GM23338 (cell line): ENCODE measurements at regions not wholly inside any gene's neighbourhood (a gene's known extent, or its start where the extent isn't known, plus 50 kb on each side); places are given as distances from the start of the nearest gene placed in this dataset.

Experiments
- ATAC-seq: fragments of 200-7000 bp; cut with Tn5 transposase; 3 replicates; pipeline ENCODE4 v1.9.1; 2020
- DNase-seq: peaks from one replicate; pipeline ENCODE4 v3.0.0-alpha.2; 2015; ENCODE audit warnings: low spot score
- H2AFZ ChIP-seq: fragments of 200-600 bp; sonication (generic); 2 replicates; pipeline ENCODE4 v1.8.0; 2016; ENCODE audit warnings: antibody characterized with exemption, mild to moderate bottlenecking, moderate library complexity
- H3F3A ChIP-seq: fragments of 200-600 bp; sonication (generic); replicated peaks from 2 replicates; pipeline ENCODE4 v1.8.0; 2017; ENCODE audit warnings: antibody characterized with exemption, mixed run types, low read depth
- H3K27ac ChIP-seq: fragments of 200-600 bp; sonication (generic); 2 replicates; pipeline ENCODE4 v1.6.1; 2016; ENCODE audit warnings: low read depth
- H3K27me3 ChIP-seq: fragments of 200-600 bp; sonication (generic); 2 replicates; pipeline ENCODE4 v1.8.0; 2016; ENCODE audit warnings: mild to moderate bottlenecking, mixed run types, moderate library complexity; ENCODE audit not compliant: insufficient read depth
- H3K36me3 ChIP-seq: fragments of 200-600 bp; sonication (generic); 2 replicates; pipeline ENCODE4 v1.8.0; 2016; ENCODE audit warnings: mild to moderate bottlenecking; ENCODE audit not compliant: insufficient read depth
- H3K4me1 ChIP-seq: fragments of 200-600 bp; sonication (generic); 2 replicates; pipeline ENCODE4 v1.8.0; 2016; ENCODE audit warnings: mild to moderate bottlenecking, moderate library complexity; ENCODE audit not compliant: insufficient read depth
- H3K4me2 ChIP-seq: fragments of 200-600 bp; sonication (generic); 2 replicates; pipeline ENCODE4 v1.7.1; 2017; ENCODE audit warnings: mixed run types
- H3K4me3 ChIP-seq: fragments of 200-600 bp; sonication (generic); 2 replicates; pipeline ENCODE4 v1.6.1; 2016; ENCODE audit warnings: mixed run types
- H3K79me2 ChIP-seq: fragments of 200-600 bp; sonication (generic); replicated peaks from 2 replicates; pipeline ENCODE4 v1.8.0; 2017; ENCODE audit warnings: mild to moderate bottlenecking; ENCODE audit not compliant: insufficient read depth
- H3K9me2 ChIP-seq: fragments of 200-600 bp; sonication (generic); 2 replicates; pipeline ENCODE4 v1.8.0; 2017; ENCODE audit not compliant: insufficient read depth
- H4K20me1 ChIP-seq: fragments of 200-600 bp; sonication (generic); replicated peaks from 2 replicates; pipeline ENCODE4 v1.8.0; 2017; ENCODE audit warnings: mild to moderate bottlenecking; ENCODE audit not compliant: insufficient read depth
- H3K27ac Mint-ChIP-seq: 2 replicates; pipeline ENCODE4 v1.8.0; 2020; ENCODE audit warnings: inconsistent platforms, mild to moderate bottlenecking, moderate library complexity, mixed read lengths
- H3K27me3 Mint-ChIP-seq: 3 replicates; pipeline ENCODE4 v1.8.0; 2022; ENCODE audit warnings: low read depth, mild to moderate bottlenecking, moderate library complexity, mixed read lengths, inconsistent platforms; ENCODE audit not compliant: insufficient read depth, poor library complexity
- H3K36me3 Mint-ChIP-seq: 3 replicates; pipeline ENCODE4 v1.8.0; 2021; ENCODE audit warnings: low read depth, mild to moderate bottlenecking, inconsistent platforms, moderate library complexity, mixed read lengths
- H3K4me1 Mint-ChIP-seq: 3 replicates; pipeline ENCODE4 v1.8.0; 2020; ENCODE audit warnings: mild to moderate bottlenecking, inconsistent platforms, mixed read lengths
- H3K4me3 Mint-ChIP-seq: 3 replicates; pipeline ENCODE4 v1.8.0; 2021; ENCODE audit warnings: moderate library complexity, mild to moderate bottlenecking, inconsistent platforms, mixed read lengths
- H3K9me3 Mint-ChIP-seq: 3 replicates; pipeline ENCODE4 v1.8.0; 2020; ENCODE audit warnings: moderate library complexity, mild to moderate bottlenecking, inconsistent platforms, mixed read lengths
- CREB1 ChIP-seq: fragments of 250-450 bp; sonication (Bioruptor Pico); IDR thresholded peaks from 2 replicates; pipeline ENCODE4 v1.5.0; 2020; ENCODE audit warnings: low read depth, mild to moderate bottlenecking, moderate library complexity
- CTCF ChIP-seq, 2 experiments: fragments of 200-600 bp in 1 of 2; sonication (generic) in 1 of 2; conservative IDR thresholded peaks; 2 replicates each; pipeline versions ENCODE4 v1.5.1 to v1.6.1; 2016 to 2017; ENCODE audit warnings: antibody characterized with exemption in 2 of 2, low read depth in 2 of 2, mild to moderate bottlenecking in 2 of 2, moderate library complexity in 1 of 2
- EZH2 ChIP-seq: fragments of 200-600 bp; sonication (generic); IDR thresholded peaks from one replicate; pipeline ENCODE4 v1.8.0; 2017; ENCODE audit warnings: antibody characterized with exemption, mild to moderate bottlenecking, low read depth; ENCODE audit not compliant: unreplicated experiment
- EZH2phosphoT487 ChIP-seq: fragments of 200-600 bp; sonication (generic); IDR thresholded peaks from one replicate; pipeline ENCODE4 v1.8.1; 2018; ENCODE audit warnings: antibody characterized with exemption; ENCODE audit not compliant: unreplicated experiment
- JUNB ChIP-seq: IDR thresholded peaks from one replicate; pipeline ENCODE4 v1.6.1; 2016; ENCODE audit warnings: antibody characterized with exemption; ENCODE audit not compliant: unreplicated experiment
- NANOG ChIP-seq: IDR thresholded peaks from 2 replicates; pipeline ENCODE4 v1.6.1; 2016; ENCODE audit warnings: antibody characterized with exemption, borderline replicate concordance
- POLR2AphosphoS5 ChIP-seq: IDR thresholded peaks from 2 replicates; pipeline ENCODE4 v1.6.1; 2016; ENCODE audit warnings: antibody characterized with exemption, low read depth
- REST ChIP-seq: IDR thresholded peaks from one replicate; pipeline ENCODE4 v1.6.1; 2018; ENCODE audit warnings: antibody characterized with exemption; ENCODE audit not compliant: unreplicated experiment
- STAT1 ChIP-seq: IDR thresholded peaks from one replicate; pipeline ENCODE4 v1.6.1; 2016; ENCODE audit warnings: antibody characterized with exemption; ENCODE audit not compliant: unreplicated experiment
- ZNF114 ChIP-seq: fragments of 250-450 bp; sonication (Bioruptor Pico); IDR thresholded peaks from 2 replicates; pipeline ENCODE4 v1.5.0; 2020; ENCODE audit warnings: mild to moderate bottlenecking, moderate library complexity
- ZNF331 ChIP-seq: fragments of 250-450 bp; sonication (Bioruptor Pico); IDR thresholded peaks from 2 replicates; pipeline ENCODE4 v1.5.0; 2020; ENCODE audit warnings: low read depth, mild to moderate bottlenecking, moderate library complexity
- TF ChIP-seq, protein P1 (sequence below): fragments of 250-450 bp; sonication (Bioruptor Pico); IDR thresholded peaks from 2 replicates; pipeline ENCODE4 v1.5.0; 2020; ENCODE audit warnings: mild to moderate bottlenecking, moderate library complexity
- TF ChIP-seq, protein P2 (sequence below): IDR thresholded peaks from 2 replicates; pipeline ENCODE4 v1.6.1; 2016; ENCODE audit warnings: antibody characterized with exemption

DNA sequence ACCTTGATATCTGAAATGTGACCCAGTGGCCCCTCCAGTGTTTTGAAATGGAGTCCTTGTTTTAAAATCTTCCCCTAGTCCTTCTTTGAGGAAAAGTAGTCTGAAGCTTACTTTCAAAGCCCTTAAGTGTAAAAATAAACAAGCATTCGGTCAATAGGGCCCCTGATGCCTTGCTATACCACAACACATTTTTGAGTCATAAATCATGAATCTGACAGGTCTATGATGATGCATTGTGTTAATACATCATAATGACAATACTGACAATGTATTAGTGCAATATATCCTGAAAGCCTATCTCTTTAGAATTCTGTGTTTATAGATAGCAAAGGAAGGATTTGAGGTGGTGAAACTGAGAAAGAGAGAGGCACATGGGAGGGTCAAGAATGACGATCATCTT is 464.2 kb downstream of the MEIS1 start:
- Histone ChIP-seq H3K4me3 (no peak overlapping the region), H2AFZ (no peak overlapping the region), H3K4me1 (no peaks in the 10 kb centered on the region), H3K36me3 (no peaks in the 10 kb centered on the region), H3K9me2 (peaks cover 7% of the 10 kb centered on the region), H3K27me3 (no peaks in the 10 kb centered on the region), H3F3A (no peaks in the 10 kb centered on the region), H4K20me1 (no peaks in the 10 kb centered on the region), H3K27ac (no peak overlapping the region), H3K4me2 (no peak overlapping the region), H3K79me2 (no peaks in the 10 kb centered on the region)
- Mint-ChIP-seq H3K36me3 (no peaks in the 10 kb centered on the region), H3K27ac (no peak overlapping the region), H3K4me3 (no peak overlapping the region), H3K27me3 (no peaks in the 10 kb centered on the region), H3K4me1 (peaks cover 15% of the 10 kb centered on the region; the same call in 2 of the 3 replicates), H3K9me3 (no peaks in the 10 kb centered on the region)
- DNase-seq: no peak
- TF ChIP-seq, protein P1, sequence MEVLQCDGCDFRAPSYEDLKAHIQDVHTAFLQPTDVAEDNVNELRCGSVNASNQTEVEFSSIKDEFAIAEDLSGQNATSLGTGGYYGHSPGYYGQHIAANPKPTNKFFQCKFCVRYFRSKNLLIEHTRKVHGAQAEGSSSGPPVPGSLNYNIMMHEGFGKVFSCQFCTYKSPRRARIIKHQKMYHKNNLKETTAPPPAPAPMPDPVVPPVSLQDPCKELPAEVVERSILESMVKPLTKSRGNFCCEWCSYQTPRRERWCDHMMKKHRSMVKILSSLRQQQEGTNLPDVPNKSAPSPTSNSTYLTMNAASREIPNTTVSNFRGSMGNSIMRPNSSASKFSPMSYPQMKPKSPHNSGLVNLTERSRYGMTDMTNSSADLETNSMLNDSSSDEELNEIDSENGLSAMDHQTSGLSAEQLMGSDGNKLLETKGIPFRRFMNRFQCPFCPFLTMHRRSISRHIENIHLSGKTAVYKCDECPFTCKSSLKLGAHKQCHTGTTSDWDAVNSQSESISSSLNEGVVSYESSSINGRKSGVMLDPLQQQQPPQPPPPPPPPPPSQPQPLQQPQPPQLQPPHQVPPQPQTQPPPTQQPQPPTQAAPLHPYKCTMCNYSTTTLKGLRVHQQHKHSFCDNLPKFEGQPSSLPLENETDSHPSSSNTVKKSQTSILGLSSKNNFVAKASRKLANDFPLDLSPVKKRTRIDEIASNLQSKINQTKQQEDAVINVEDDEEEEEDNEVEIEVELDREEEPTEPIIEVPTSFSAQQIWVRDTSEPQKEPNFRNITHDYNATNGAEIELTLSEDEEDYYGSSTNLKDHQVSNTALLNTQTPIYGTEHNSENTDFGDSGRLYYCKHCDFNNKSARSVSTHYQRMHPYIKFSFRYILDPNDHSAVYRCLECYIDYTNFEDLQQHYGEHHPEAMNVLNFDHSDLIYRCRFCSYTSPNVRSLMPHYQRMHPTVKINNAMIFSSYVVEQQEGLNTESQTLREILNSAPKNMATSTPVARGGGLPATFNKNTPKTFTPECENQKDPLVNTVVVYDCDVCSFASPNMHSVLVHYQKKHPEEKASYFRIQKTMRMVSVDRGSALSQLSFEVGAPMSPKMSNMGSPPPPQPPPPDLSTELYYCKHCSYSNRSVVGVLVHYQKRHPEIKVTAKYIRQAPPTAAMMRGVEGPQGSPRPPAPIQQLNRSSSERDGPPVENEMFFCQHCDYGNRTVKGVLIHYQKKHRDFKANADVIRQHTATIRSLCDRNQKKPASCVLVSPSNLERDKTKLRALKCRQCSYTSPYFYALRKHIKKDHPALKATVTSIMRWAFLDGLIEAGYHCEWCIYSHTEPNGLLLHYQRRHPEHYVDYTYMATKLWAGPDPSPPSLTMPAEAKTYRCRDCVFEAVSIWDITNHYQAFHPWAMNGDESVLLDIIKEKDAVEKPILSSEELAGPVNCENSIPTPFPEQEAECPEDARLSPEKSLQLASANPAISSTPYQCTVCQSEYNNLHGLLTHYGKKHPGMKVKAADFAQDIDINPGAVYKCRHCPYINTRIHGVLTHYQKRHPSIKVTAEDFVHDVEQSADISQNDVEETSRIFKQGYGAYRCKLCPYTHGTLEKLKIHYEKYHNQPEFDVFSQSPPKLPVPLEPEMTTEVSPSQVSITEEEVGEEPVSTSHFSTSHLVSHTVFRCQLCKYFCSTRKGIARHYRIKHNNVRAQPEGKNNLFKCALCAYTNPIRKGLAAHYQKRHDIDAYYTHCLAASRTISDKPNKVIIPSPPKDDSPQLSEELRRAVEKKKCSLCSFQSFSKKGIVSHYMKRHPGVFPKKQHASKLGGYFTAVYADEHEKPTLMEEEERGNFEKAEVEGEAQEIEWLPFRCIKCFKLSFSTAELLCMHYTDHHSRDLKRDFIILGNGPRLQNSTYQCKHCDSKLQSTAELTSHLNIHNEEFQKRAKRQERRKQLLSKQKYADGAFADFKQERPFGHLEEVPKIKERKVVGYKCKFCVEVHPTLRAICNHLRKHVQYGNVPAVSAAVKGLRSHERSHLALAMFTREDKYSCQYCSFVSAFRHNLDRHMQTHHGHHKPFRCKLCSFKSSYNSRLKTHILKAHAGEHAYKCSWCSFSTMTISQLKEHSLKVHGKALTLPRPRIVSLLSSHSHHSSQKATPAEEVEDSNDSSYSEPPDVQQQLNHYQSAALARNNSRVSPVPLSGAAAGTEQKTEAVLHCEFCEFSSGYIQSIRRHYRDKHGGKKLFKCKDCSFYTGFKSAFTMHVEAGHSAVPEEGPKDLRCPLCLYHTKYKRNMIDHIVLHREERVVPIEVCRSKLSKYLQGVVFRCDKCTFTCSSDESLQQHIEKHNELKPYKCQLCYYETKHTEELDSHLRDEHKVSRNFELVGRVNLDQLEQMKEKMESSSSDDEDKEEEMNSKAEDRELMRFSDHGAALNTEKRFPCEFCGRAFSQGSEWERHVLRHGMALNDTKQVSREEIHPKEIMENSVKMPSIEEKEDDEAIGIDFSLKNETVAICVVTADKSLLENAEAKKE (CRISPR knock-in tag): no peak
- TF ChIP-seq JUNB: no peak
- no peak for TF ChIP-seq STAT1
- TF ChIP-seq, protein P2, sequence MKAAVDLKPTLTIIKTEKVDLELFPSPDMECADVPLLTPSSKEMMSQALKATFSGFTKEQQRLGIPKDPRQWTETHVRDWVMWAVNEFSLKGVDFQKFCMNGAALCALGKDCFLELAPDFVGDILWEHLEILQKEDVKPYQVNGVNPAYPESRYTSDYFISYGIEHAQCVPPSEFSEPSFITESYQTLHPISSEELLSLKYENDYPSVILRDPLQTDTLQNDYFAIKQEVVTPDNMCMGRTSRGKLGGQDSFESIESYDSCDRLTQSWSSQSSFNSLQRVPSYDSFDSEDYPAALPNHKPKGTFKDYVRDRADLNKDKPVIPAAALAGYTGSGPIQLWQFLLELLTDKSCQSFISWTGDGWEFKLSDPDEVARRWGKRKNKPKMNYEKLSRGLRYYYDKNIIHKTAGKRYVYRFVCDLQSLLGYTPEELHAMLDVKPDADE: no peak
- no peak for TF ChIP-seq EZH2
- no peak for TF ChIP-seq CREB1 (CRISPR knock-in tag)
- TF ChIP-seq NANOG: no peak
- TF ChIP-seq POLR2AphosphoS5: no peak
- no peak for TF ChIP-seq ZNF331 (CRISPR knock-in tag)
- TF ChIP-seq REST: no peak
- no peak for TF ChIP-seq EZH2phosphoT487
- TF ChIP-seq ZNF114 (CRISPR knock-in tag): no peak
- no peak for TF ChIP-seq CTCF (conservative IDR thresholded peaks at IDR 0.05; ENCODE audit: low read depth in 2 of 2)
- ATAC-seq: no peak
